Coronary artery (tissue), 2 donors: ENCODE measurements at regions not wholly inside any gene's neighbourhood (a gene's known extent, or its start where the extent isn't known, plus 50 kb on each side); places are given as distances from the start of the nearest gene placed in this dataset.

ENCODE experiments used
- DNase-seq: peaks from one replicate; pipeline ENCODE4 v3.0.0-alpha.2; 2017; ENCODE audit warnings: low spot score
- H3K27ac ChIP-seq, 2 donors: fragments of 200-600 bp; sonication (generic); one replicate each; pipeline ENCODE4 v1.5.1; 2016 to 2019
- H3K4me3 ChIP-seq: fragments of 200-600 bp; sonication (generic); 2 replicates; pipeline ENCODE4 v1.5.1; 2016; ENCODE audit warnings: mild to moderate bottlenecking, moderate library complexity
- TF ChIP-seq, protein P1 (sequence below): fragments of 200-600 bp; sonication (generic); IDR thresholded peaks from one replicate; pipeline ENCODE4 v1.5.1; 2019; ENCODE audit warnings: antibody characterized with exemption

DNA sequence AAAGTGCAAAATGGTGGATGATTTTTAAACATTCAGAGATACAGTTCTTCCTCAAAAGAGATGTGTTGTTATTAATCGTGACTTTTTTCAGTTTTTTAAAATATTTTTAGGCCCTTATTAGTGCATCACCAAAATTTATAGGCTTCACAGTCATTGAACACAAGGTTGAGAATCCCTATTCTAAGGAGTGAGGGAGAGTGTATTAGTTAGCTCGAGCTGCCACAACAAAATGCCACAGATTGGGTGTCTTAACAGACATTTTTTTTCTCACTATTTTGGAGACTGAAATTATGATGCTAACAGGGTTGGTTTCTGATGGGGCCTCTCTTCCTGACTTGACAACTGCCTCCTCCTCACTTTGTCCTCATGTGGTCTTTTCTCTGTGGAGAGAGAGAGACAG, 145.9 kb upstream of the TPRG1 start:
- TF ChIP-seq, protein P1, sequence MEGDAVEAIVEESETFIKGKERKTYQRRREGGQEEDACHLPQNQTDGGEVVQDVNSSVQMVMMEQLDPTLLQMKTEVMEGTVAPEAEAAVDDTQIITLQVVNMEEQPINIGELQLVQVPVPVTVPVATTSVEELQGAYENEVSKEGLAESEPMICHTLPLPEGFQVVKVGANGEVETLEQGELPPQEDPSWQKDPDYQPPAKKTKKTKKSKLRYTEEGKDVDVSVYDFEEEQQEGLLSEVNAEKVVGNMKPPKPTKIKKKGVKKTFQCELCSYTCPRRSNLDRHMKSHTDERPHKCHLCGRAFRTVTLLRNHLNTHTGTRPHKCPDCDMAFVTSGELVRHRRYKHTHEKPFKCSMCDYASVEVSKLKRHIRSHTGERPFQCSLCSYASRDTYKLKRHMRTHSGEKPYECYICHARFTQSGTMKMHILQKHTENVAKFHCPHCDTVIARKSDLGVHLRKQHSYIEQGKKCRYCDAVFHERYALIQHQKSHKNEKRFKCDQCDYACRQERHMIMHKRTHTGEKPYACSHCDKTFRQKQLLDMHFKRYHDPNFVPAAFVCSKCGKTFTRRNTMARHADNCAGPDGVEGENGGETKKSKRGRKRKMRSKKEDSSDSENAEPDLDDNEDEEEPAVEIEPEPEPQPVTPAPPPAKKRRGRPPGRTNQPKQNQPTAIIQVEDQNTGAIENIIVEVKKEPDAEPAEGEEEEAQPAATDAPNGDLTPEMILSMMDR = no peak
- no peak overlapping the region for H3K4me3 ChIP-seq
- no peak overlapping the region for H3K27ac ChIP-seq
- no peak for DNase-seq

DNA sequence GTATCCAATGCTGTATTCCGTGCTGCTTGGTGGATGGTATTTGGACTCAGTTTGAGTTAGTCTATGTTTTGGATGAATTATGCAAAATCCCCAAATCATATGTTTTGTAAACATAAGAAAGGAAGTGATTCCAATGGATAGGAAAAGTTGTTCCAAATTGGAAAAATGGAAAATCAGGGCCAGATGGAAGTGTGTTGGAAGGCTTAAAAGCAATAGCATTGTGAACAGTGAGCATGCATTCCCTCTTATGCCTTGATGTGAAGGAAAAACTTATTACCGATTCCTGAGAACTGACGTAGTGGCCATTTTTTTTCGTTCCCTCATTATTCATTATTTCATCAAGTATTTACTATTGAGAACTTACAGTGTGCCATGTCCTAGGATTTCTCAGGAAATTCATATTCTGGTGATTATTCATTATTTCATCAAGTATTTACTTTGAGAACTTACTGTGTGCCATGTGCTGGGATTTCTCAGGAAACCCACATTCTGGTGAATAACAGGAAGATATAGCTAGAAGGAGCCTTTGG, 144.1 kb upstream of the TPRG1 start:
- TF ChIP-seq, protein P1 = no peak
- no peak overlapping the region for H3K4me3 ChIP-seq
- no peak for DNase-seq
- no peak overlapping the region for H3K27ac ChIP-seq

DNA sequence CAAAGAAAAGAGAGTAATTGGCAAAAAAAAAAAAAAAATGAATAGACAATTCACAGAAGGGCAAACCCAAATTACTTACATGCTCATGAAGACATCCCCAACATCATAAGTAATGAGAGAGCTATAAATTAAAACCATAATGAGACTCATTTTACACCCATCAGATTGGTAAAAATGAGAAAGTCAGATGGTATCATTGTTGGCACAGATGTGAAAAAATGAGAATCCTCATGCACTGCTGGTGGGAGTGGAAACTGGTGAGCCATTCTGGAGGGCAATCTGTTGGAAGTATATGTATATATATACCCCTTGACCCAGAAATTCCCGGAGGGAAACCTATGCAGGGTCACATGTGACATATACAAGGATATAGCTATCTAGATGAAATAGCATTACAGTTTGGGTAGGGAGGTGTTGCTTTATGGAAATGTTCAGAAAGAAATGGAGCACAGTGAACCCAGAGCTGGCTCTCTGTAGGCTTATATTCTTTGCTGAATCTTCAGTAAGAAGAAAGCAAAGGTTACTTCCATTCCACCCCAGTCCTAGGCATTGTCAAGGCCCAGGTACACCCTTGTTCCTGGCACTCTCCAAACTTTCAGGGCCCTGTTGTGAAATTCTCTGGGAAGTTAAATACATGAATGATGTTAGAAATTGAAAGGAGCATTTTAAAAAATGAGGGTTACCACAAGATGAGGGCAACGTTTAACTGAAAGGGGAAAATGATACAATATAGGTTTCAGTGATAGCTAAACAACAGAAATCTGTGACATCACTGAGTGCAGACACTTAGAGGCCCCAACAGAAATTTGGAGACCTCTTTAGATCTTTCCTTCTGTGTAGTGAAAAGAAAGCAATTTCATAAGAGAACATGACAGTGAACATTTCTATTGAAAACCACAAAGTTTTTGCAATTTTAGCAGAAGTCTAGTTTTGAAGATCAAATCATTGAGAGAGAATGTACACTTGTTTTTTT, 132.7 kb upstream of the TPRG1 start:
- no peak for DNase-seq
- TF ChIP-seq, protein P1 = no peak
- no peak overlapping the region for H3K4me3 ChIP-seq
- H3K27ac ChIP-seq = no peak overlapping the region

- TF ChIP-seq, protein P1 = no peak
- DNase-seq = no peak
- no peak overlapping the region for H3K4me3 ChIP-seq
- H3K27ac ChIP-seq = no peak overlapping the region
Measured at GRCh38 chr3:189040656-189041335, 131.0 kb upstream of the TPRG1 start.

- Histone ChIP-seq H3K27ac (no peak overlapping the region), H3K4me3 (no peak overlapping the region)
- DNase-seq = no peak
- TF ChIP-seq, protein P1 = no peak
Measured at GRCh38 chr3:189041482-189042090, 130.2 kb upstream of the TPRG1 start.

- TF ChIP-seq, protein P1 = no peak
- no peak overlapping the region for H3K27ac ChIP-seq
- DNase-seq = no peak
- H3K4me3 ChIP-seq = no peak overlapping the region
Measured at GRCh38 chr3:189042832-189043231, 128.9 kb upstream of the TPRG1 start.
